ENCODE measurements at regions not wholly inside any gene's neighbourhood (a gene's known extent, or its start where the extent isn't known, plus 50 kb on each side); places are given as distances from the start of the nearest gene placed in this dataset.

DNA sequence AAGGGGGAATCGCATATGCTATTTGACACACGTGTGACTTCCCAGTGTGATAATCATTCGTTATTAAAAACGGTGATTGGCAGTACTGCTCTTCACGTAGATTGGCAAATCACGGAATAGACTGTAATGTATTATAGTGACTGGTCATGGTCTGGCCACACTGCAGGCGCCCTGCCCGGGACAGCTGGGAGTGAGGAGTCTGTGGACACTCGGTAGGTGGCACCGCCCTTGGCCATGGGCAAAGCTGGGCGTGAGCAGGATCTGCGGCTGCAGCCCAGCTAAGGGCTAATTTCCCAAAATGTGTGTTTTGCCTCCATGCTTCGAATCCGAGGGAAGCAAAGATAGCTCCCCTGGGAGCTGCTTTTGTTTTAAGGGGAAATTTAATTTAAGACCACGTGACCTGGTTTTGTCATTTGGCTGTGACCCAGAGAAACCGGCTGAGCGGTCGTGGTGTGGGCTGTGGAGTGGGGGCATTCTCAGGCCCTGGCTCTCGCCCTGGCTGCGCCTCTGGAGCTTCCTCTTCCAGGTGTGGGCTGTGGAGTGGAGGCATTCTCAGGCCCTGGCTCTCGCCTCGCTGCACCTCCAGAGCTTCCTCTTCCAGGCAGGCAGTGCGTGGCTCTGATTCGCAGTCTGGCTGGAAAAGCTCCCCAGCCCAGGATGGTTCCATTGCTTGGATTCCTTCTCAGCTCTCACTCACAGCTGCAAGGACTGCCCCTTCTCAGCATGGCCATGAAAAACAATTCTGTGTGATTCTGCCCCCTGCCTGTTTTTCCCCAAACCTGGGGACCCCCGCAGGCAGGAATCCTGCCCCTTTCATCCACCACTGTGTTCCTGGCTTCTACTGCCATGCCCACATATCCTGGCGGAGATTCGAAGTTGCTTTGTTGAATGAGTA is 131.1 kb downstream of the OLFM1 start:
- DNase-seq (ENCODE audit: insufficient read length, low spot score) (no peak), FAIRE-seq (no peak)

DNA sequence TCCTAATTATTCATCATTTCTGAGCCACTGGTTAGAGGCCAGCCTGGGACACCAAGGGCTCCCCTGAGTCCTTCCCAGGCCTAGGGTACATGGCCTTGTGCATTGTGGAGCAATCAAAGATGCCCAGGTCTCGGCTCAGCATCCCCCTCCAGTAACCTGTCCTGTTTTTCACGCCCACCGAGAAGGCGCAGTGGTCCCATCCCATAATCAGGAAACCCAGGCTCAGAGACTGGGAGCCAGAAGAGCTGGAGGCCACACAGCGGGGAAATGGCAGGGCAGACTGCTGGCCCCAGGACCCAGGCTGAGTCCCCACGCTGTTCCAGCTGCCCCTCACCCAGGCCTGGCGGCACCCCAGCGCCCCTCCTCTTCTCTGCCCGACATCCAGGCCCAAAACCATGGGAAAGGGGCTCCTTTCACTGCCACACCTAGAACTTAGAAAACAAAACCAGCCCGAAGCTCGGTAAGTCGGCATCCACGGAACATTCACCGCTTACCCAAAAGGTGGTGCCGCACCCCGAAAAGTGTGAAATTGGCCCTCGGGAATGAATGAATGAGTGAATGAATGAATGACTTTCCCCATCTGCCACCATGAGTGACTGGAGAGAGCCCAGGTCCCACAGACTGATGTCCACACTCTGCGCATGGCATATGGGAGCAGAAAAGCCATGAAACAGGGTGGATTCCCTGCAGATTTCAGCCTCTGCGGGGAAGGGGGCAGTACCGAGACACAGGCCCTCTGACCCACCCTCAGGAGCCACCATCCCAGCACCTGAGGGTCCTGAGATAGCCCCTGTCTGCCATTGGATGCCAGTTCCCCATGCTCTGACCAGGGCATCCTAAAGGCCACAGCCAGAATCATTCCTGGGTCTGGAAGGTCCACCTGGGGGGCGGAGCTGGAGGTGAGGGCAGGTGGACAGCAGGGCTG is 132.5 kb downstream of the OLFM1 start:
- no peak for DNase-seq (ENCODE audit: insufficient read length, low spot score)
- no peak for FAIRE-seq

DNA sequence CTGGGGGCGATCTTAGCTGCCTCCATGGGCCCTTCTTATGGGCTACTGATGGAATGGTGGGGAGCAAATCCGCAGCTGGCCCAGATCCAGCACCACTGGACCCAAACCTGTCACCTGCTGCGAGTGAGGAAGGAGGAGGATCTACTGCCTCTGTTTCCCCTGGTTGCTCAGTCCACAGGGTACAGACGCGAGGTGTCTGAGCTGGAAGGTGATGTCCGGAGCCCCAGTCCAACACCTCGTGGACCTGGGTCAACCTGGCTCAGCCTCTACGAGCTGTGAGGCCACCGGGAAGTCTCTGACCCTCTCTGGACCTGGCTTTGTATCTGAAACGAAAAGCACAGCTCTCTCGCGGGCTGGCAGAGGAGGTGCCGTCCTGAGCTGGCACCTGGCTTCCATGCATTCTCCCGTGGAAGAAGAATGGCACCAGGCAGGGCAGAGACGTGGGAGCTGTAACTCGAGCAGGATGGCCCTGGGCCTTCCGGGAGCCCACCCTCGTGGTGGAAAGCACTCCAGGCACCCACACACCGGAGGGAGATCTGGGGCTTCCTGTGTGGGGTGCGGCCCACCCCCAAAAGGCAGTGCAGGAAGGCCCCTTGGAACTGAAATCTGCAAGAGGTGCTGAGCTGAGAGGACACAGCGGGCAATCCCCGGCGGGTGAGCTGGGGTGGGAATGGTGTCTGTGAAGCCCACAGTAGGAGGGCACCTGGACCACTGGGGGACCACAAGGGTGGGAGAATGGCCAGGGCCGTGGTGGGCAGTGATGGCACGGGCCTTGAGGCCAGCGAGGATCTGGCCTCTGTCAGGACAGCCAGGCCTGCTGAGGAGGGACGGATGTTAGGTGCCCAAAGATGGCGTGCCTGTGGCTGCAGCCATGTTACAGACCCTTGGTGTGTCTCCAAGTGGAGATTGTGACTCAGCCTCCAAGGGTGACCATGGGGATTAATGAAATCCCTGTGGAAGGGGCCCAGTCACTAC is 133.4 kb downstream of the OLFM1 start:
- DNase-seq (ENCODE audit: insufficient read length, low spot score) (no peak), FAIRE-seq (no peak)

GRCh38 chr9:135221576-135221950 is 134.1 kb downstream of the OLFM1 start:
- no peak for DNase-seq (ENCODE audit: insufficient read length, low spot score)
- no peak for FAIRE-seq

DNA sequence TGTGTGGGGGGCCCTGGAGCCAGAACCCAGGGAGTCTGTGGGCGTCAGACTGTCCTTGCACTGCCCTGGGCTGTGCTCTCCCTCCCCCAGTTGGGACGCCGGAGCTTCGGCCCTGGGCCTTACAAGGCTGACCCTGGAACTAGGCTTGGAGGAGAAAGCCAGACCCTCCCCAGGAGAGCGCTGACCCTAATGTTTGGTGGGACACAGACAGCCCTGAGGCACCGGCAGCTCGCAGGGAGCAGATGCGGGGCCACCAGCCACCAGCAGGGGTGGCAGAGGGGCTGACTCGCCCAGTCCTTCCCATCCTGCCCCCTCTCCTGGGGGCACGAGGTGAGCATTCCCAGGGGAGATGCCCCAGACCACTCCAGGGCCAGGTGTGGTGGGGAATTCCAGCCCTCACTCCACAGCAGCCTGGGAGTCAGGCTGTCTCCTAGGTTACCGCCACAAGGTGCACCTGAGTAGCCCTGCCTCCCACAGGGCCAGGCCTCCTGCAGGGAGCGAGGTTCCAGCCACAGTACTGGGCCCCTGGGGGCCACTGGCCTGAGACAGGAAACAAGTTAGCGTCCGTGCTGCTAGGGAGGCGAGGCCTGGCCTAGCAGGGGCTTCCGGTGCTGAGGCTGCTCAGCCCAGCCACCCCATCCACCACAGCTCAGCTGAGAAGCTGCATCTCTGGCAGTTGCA is 134.6 kb downstream of the OLFM1 start:
- FAIRE-seq (no peak), DNase-seq (ENCODE audit: insufficient read length, low spot score) (no peak)

DNA sequence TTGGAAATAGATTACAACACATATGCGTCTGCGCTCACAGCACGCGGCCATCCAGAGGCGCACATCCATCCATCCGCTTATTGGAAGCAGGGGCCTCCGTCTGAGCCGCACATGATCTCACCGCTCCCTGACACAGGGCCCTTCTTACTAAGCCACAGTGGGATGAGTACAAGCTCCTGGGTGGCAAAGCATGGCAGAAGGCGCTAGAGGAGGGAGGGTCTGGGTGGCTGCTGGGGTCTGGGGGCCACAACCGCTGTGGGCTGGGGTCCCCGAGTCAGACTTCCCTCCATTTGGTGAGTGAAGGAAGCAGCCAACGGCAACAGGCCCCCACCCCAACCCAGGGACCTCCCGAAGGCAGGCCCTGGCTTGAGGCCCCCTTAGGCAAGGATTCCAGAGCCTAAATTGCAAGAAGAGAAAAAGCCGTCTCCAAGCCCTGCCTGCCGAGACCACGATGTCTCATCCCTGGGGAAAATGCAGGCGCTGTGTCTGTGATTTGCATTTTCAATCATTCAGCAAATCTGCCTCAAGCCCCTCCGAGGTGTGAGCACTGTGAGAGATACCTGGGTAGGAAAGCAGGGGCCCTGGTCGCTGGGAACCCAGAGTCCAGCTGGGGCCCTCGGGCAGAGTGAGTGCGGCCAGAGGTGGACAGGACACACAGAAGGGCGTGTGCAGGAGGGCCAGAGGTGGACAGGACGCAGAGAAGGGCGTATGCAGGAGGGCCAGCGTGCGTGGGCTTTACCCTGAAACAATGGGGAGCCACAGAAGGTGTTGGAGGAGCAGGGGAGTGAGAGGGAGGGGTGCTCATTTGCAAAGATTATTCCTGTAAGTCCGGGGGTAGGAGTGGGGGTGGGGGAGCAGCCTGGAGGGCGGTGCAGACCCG is 135.7 kb downstream of the OLFM1 start:
- no peak for FAIRE-seq
- no peak for DNase-seq (ENCODE audit: insufficient read length, low spot score)

GRCh38 chr9:135223831-135224230 is 136.4 kb downstream of the OLFM1 start:
- FAIRE-seq, result no peak
- no peak for DNase-seq (ENCODE audit: insufficient read length, low spot score)

DNA sequence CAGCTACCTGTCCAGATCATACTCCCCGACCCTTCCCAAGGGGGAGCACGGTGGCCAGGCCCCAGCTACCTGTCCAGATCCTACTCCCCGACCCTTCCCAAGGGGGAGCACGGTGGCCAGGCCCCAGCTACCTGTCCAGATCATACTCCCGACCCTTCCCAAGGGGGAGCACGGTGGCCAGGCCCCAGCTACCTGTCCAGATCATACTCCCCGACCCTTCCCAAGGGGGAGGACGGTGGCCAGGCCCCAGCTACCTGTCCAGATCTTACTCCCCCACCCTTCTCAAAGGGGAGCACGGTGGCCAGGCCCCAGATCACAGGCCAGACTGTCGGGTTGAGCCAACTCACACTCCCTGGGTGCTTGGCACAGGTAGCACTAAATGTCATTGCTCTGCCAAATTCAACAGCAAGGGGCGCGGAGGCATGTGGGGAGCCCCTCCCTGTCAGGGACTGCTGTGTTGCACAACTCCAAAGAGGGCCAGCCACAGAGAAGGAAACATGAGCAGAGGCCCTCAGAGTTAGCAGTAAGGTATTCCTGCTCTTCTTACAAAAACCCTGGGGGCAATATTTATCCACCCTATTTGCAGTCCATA is 136.9 kb downstream of the OLFM1 start:
- DNase-seq (ENCODE audit: insufficient read length, low spot score) (no peak), FAIRE-seq (no peak)

- DNase-seq (ENCODE audit: insufficient read length, low spot score) (no peak), FAIRE-seq (no peak)
These were observed 137.6 kb downstream of the OLFM1 start for GRCh38 chr9:135224921-135225541.

- DNase-seq (ENCODE audit: insufficient read length, low spot score) (no peak), FAIRE-seq (no peak)
These were observed 138.3 kb downstream of the OLFM1 start for GRCh38 chr9:135225619-135226228.

DNA sequence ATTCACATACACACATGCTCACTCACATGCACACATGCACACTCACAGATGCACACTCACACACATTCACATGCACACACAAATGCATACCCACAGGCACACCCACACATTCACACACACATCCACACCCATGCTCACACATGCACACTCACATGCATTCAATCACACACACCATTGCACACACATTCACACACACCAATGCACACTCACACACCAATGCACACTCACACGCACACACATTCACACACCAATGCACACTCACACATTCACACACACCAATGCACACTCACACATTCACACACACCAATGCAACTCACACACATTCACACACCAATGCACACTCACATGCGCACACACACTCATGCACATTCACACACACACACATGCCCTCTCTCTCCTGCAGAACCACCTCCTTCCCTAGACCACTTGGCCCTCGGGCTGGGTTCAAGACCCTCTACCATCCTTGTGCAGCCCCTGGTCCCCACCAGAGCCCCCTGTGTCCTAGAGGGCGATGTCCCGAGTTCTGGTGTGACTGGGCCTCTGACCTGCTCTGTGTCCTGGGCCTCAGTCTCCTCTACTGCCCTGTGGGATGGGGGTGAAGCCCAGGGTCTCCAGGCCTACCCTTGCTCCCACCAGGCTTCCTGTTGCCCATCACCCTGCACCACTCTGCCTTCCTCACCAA is 139.0 kb downstream of the OLFM1 start:
- FAIRE-seq (no peak), DNase-seq (ENCODE audit: insufficient read length, low spot score) (no peak)

DNA sequence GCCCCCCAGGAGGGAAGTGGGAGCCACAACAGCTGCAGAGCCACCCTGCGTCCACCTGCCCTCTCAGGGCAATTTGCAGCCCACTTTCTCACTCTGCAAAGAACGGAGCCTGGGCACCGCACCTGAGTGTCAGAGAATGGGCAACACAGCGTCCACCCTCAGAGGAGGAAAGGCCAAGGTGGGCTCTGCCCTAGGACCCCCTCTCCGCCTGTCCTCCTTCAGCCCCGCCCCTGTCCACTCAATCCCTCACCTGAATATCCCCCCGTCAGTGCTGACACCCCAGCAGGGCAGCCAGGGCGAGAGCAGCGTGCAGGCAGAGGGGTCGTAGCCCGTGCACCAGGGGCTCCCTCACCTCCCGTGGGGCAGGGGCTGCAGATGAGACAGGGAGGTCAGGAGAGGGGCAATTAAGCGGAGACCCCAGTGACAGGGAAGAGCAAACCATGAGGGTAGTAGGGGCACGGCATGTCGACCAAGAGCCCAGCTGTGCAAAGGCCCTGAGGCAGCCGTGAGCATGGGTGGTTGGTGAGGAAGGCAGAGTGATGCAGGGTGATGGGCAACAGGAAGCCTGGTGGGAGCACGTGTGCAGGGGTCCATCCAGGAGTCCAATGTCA is 140.3 kb downstream of the OLFM1 start:
- DNase-seq (ENCODE audit: insufficient read length, low spot score) (no peak), FAIRE-seq (no peak)

DNA sequence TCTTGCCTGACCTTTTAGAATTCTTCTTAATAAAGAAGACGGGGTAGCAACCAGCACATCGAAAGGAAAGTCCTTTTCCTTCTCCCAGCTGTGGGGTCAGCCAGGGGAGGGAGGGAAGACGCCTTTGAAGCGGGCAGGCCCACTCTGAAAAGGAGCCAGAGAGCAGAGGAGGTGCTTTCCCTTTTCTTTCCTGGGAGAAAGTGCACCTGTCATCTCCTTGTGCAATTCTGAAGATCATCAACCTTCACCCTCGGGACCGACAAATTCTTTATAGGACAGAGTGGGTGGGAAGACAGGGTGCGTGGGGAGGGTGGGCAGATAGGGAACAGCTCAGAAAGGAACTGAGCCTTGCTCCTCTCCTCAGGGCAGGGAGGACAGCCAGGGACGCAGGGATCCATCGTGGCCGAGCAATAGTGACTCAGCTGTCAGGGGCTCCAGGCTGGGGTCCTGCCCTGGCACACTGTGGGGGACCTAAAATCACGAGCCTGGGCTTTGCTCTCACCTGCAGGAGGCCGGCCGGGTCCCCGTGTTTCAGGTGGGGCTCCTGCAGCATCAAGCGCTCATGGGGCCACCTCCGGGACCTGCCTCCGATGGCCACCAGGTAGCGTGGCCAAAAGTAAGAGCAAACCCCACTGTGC is 141.0 kb downstream of the OLFM1 start:
- DNase-seq (ENCODE audit: insufficient read length, low spot score) (no peak), FAIRE-seq (no peak)

DNA sequence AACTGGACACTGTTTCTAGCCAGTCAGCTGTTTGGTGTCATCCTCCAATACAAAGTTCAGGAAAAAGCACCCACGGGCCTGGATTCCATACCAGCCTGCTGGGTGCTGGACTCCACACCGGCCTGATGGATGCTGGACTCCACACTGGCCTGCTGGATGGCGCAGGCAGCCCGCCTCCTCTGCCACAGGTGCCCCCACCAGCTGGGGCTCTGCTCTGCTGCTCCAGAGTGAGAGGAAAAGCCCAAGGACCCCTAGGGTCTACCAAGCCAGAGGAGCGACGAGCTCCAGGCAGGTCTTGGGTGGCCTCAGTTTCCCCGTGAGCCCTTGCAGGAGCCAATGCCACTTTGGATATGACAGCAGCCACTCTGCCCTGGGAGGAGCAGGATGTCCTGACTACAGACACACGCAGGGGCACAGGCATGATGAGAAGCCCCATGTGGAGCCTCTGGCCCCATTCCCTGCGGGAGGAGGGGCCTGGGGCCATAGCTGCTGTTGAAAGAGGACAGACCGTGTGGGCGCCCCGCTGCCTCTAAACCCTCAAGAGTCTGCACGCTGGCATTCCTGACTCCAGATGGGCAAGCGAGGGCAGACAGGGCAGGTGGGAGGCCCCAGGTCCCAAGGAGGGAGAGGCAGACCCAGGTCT is 141.6 kb downstream of the OLFM1 start:
- no peak for DNase-seq (ENCODE audit: insufficient read length, low spot score)
- no peak for FAIRE-seq

DNA sequence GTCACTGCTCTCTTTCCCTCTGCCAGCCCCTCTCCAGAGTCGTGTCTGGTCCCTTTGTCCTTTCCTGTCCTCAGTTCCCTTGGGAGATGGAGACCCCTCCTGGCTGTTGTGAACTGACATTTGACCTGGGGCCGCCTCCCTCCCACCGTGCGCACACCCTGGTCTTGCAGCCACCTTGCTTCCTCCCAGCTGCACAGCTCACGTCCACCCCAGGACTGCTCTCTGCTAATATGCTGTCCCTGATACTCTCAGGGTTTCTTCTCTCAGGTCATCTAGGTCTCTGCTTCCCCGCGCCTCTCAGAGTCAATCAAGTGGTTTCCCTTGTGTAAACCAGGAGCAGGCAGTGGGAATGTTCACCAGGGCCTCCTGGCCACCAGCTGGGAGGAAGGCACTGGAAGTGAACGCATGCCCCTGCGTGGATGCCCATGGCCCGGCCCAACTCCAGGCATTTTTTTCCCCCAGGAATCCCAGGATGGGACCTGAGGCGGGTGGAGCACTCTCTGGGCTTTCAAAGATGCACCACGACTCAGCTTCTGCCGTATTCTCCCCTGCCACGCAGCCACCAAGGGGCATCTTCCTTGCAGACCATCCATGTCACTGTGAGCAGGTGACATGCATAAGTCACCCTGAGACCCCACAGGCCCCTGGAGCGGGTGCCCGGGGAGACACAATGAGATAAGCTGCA is 142.4 kb downstream of the OLFM1 start:
- DNase-seq (ENCODE audit: insufficient read length, low spot score) (no peak), FAIRE-seq (no peak)
